ENCODE measurements at regions not wholly inside any gene's neighbourhood (a gene's known extent, or its start where the extent isn't known, plus 50 kb on each side); places are given as distances from the start of the nearest gene placed in this dataset.

DNA sequence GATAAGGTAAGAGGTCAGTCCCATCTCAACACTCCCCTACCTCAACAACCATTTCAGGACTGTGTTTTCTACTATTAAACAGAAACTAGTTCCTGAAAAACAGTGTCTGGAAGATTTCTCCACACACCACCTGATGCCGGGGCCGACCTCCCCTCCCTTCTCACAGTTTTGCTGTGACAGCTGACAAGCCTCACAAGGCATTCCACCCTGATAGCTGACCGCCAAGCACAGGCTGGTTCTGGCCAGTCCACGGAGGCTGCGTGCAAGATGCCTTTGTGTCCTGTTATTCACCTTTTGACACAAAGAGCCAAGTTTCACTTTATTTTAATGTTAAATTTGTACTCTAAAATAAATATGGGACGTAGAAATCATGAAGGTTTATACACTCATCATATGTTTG lies 758.6 kb downstream of the PDHA2 start:
- H3K9me1 ChIP-seq (ENCODE audit: insufficient read depth, low read length): no peaks in the 10 kb centered on the region
- no peak overlapping the region for H3K4ac ChIP-seq (ENCODE audit: low read depth, low read length)
- no peaks in the 10 kb centered on the region for H3K79me1 ChIP-seq (ENCODE audit: low read depth in 1 of 2, low read length in 2 of 2)
- no peaks in the 10 kb centered on the region for H3K27me3 ChIP-seq (ENCODE audit: control insufficient read depth, insufficient read depth, low read length)
- DNase-seq: no peak
- H3K36me3 ChIP-seq (ENCODE audit: control insufficient read depth, insufficient read depth, low read length): no peaks in the 10 kb centered on the region
- no peak overlapping the region for H3K23ac ChIP-seq (ENCODE audit: low read depth, low read length)
- H4K91ac ChIP-seq (ENCODE audit: insufficient read depth, low read depth, low read length): no peak overlapping the region
- no peak overlapping the region for H4K5ac ChIP-seq (ENCODE audit: low read depth, low read length)
- ChIA-PET CTCF (no interaction called here), POLR2A (ENCODE audit: unreplicated experiment) (no interaction called here)
- H2BK5ac ChIP-seq (ENCODE audit: low read depth, low read length, poor library complexity, severe bottlenecking): no peak overlapping the region
- H3K4me1 ChIP-seq (ENCODE audit: control insufficient read depth, insufficient read depth, low read length): no peaks in the 10 kb centered on the region
- BruUV-seq (replicated peaks): no TSS peak
- H3K56ac ChIP-seq (ENCODE audit: extremely low read depth, insufficient read depth, low read length): no peak overlapping the region
- no peak overlapping the region for H2BK15ac ChIP-seq (ENCODE audit: low read depth, low read length)
- intact Hi-C loops (cut with micrococcal nuclease) (no loop called here), dilution Hi-C loops (cut with HindIII; ENCODE audit: low sequenced_read_pairs, unreplicated experiment) (no loop called here), in situ Hi-C loops (cut with MboI; ENCODE audit: low sequenced_read_pairs) (no loop called here)
- no peak overlapping the region for H2BK120ac ChIP-seq (ENCODE audit: low read depth, low read length)
- no peak overlapping the region for H2AK5ac ChIP-seq (ENCODE audit: low read depth, low read length)
- H3K4me2 ChIP-seq (ENCODE audit: low read depth, low read length): no peak overlapping the region
- no peak overlapping the region for H3K18ac ChIP-seq (ENCODE audit: low read depth, low read length)
- H2AK9ac ChIP-seq (replicated peaks; ENCODE audit: low read depth, low read length, poor library complexity): no peak overlapping the region
- no peak overlapping the region for H3K9ac ChIP-seq (ENCODE audit: low read depth, low read length)
- no peaks in the 10 kb centered on the region for H4K20me1 ChIP-seq (ENCODE audit: insufficient read depth, low read length)
- TF ChIP-seq NFE2L2 (IDR thresholded peaks at IDR 0.05; ENCODE audit: low read depth, low read length): no peak
- TF ChIP-seq CHD1 (IDR thresholded peaks at IDR 0.05; ENCODE audit: low read depth, low read length): no peak
- TF ChIP-seq, protein P1, sequence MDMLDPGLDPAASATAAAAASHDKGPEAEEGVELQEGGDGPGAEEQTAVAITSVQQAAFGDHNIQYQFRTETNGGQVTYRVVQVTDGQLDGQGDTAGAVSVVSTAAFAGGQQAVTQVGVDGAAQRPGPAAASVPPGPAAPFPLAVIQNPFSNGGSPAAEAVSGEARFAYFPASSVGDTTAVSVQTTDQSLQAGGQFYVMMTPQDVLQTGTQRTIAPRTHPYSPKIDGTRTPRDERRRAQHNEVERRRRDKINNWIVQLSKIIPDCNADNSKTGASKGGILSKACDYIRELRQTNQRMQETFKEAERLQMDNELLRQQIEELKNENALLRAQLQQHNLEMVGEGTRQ (IDR thresholded peaks at IDR 0.05; ENCODE audit: low read depth, low read length): no peak
- TF ChIP-seq SMC3 (IDR thresholded peaks at IDR 0.05; ENCODE audit: low read depth, low read length): no peak
- no peak for TF ChIP-seq CEBPB (IDR thresholded peaks at IDR 0.05; ENCODE audit: low read depth, low read length)
- no peak for TF ChIP-seq RAD21 (IDR thresholded peaks at IDR 0.05; ENCODE audit: low read length)
- TF ChIP-seq, protein P2, sequence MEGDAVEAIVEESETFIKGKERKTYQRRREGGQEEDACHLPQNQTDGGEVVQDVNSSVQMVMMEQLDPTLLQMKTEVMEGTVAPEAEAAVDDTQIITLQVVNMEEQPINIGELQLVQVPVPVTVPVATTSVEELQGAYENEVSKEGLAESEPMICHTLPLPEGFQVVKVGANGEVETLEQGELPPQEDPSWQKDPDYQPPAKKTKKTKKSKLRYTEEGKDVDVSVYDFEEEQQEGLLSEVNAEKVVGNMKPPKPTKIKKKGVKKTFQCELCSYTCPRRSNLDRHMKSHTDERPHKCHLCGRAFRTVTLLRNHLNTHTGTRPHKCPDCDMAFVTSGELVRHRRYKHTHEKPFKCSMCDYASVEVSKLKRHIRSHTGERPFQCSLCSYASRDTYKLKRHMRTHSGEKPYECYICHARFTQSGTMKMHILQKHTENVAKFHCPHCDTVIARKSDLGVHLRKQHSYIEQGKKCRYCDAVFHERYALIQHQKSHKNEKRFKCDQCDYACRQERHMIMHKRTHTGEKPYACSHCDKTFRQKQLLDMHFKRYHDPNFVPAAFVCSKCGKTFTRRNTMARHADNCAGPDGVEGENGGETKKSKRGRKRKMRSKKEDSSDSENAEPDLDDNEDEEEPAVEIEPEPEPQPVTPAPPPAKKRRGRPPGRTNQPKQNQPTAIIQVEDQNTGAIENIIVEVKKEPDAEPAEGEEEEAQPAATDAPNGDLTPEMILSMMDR (conservative IDR thresholded peaks at IDR 0.05; ENCODE audit: low read depth, low read length): no peak
- peaks cover 4% of the 10 kb centered on the region; the same call in 1 of the 2 replicates for H3K9me3 ChIP-seq (ENCODE audit: control insufficient read depth, insufficient read depth, low read length)
- H3K27ac ChIP-seq (ENCODE audit: insufficient read depth, low read length): no peak overlapping the region
- H4K8ac ChIP-seq (ENCODE audit: low read depth in 2 of 2, low read length in 2 of 2): no peak overlapping the region
- no peak for ATAC-seq (ENCODE audit: low read depth)
- H2BK20ac ChIP-seq (ENCODE audit: low read depth, low read length): no peak overlapping the region
- no peak overlapping the region for H3K4me3 ChIP-seq (ENCODE audit: insufficient read depth, low read depth, low read length)
- H3K14ac ChIP-seq (replicated peaks; ENCODE audit: low read depth, low read length): no peak overlapping the region
- no CpG with 5 or more reads among the region's 6 CpGs for WGBS, 2 experiments (ENCODE audit: extremely low coverage in 2 of 2, insufficient read length in 1 of 2)
- H2AFZ ChIP-seq (replicated peaks; ENCODE audit: low read length, poor library complexity): no peak overlapping the region
